ENCODE measurements at regions not wholly inside any gene's neighbourhood (a gene's known extent, or its start where the extent isn't known, plus 50 kb on each side); places are given as distances from the start of the nearest gene placed in this dataset.

DNA sequence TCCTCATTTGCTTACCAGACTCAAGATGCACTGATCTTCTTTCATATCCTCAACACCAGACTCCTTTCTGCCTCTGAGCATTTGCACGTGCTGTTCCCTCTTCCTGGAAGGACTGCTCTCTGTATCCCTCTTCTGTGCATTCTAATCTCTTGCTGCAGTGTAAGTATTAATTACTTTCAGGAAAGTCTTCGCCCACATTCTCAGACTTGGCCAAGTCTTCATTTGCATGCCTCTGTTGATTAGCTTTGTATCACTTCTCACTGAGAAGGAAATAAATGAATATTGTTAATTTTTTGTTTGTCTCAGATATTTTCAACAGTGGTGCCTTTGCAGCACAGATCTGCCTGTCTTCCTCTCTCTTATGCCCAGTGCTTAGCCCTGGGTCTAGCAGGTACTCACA, 50.3 kb upstream of the RAB3GAP2 start (continued):
- no peak for TF ChIP-seq TCF12 (IDR thresholded peaks at IDR 0.05; ENCODE audit: low read depth, low read length)
- no peak for TF ChIP-seq GABPA (IDR thresholded peaks at IDR 0.05; ENCODE audit: borderline replicate concordance, insufficient read depth, low read length)
- no peak for TF ChIP-seq POLR2A (IDR thresholded peaks at IDR 0.05; ENCODE audit: control extremely low read depth in 1 of 2, low read depth in 2 of 2, low read length in 2 of 2)
- TF ChIP-seq, protein P1, sequence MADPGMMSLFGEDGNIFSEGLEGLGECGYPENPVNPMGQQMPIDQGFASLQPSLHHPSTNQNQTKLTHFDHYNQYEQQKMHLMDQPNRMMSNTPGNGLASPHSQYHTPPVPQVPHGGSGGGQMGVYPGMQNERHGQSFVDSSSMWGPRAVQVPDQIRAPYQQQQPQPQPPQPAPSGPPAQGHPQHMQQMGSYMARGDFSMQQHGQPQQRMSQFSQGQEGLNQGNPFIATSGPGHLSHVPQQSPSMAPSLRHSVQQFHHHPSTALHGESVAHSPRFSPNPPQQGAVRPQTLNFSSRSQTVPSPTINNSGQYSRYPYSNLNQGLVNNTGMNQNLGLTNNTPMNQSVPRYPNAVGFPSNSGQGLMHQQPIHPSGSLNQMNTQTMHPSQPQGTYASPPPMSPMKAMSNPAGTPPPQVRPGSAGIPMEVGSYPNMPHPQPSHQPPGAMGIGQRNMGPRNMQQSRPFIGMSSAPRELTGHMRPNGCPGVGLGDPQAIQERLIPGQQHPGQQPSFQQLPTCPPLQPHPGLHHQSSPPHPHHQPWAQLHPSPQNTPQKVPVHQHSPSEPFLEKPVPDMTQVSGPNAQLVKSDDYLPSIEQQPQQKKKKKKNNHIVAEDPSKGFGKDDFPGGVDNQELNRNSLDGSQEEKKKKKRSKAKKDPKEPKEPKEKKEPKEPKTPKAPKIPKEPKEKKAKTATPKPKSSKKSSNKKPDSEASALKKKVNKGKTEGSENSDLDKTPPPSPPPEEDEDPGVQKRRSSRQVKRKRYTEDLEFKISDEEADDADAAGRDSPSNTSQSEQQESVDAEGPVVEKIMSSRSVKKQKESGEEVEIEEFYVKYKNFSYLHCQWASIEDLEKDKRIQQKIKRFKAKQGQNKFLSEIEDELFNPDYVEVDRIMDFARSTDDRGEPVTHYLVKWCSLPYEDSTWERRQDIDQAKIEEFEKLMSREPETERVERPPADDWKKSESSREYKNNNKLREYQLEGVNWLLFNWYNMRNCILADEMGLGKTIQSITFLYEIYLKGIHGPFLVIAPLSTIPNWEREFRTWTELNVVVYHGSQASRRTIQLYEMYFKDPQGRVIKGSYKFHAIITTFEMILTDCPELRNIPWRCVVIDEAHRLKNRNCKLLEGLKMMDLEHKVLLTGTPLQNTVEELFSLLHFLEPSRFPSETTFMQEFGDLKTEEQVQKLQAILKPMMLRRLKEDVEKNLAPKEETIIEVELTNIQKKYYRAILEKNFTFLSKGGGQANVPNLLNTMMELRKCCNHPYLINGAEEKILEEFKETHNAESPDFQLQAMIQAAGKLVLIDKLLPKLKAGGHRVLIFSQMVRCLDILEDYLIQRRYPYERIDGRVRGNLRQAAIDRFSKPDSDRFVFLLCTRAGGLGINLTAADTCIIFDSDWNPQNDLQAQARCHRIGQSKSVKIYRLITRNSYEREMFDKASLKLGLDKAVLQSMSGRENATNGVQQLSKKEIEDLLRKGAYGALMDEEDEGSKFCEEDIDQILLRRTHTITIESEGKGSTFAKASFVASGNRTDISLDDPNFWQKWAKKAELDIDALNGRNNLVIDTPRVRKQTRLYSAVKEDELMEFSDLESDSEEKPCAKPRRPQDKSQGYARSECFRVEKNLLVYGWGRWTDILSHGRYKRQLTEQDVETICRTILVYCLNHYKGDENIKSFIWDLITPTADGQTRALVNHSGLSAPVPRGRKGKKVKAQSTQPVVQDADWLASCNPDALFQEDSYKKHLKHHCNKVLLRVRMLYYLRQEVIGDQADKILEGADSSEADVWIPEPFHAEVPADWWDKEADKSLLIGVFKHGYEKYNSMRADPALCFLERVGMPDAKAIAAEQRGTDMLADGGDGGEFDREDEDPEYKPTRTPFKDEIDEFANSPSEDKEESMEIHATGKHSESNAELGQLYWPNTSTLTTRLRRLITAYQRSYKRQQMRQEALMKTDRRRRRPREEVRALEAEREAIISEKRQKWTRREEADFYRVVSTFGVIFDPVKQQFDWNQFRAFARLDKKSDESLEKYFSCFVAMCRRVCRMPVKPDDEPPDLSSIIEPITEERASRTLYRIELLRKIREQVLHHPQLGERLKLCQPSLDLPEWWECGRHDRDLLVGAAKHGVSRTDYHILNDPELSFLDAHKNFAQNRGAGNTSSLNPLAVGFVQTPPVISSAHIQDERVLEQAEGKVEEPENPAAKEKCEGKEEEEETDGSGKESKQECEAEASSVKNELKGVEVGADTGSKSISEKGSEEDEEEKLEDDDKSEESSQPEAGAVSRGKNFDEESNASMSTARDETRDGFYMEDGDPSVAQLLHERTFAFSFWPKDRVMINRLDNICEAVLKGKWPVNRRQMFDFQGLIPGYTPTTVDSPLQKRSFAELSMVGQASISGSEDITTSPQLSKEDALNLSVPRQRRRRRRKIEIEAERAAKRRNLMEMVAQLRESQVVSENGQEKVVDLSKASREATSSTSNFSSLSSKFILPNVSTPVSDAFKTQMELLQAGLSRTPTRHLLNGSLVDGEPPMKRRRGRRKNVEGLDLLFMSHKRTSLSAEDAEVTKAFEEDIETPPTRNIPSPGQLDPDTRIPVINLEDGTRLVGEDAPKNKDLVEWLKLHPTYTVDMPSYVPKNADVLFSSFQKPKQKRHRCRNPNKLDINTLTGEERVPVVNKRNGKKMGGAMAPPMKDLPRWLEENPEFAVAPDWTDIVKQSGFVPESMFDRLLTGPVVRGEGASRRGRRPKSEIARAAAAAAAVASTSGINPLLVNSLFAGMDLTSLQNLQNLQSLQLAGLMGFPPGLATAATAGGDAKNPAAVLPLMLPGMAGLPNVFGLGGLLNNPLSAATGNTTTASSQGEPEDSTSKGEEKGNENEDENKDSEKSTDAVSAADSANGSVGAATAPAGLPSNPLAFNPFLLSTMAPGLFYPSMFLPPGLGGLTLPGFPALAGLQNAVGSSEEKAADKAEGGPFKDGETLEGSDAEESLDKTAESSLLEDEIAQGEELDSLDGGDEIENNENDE (IDR thresholded peaks at IDR 0.05; ENCODE audit: insufficient replicate concordance, low read length): no peak
- TF ChIP-seq ZNF274 (IDR thresholded peaks at IDR 0.05; ENCODE audit: borderline replicate concordance, extremely low read depth, low read length): no peak
- no peak for TF ChIP-seq TAF1 (IDR thresholded peaks at IDR 0.05; ENCODE audit: low read depth, low read length)

All from H1 (cell line).